Astrocyte of the spinal cord (primary cell): ENCODE measurements at regions not wholly inside any gene's neighbourhood (a gene's known extent, or its start where the extent isn't known, plus 50 kb on each side); places are given as distances from the start of the nearest gene placed in this dataset.

Experiments
- DNase-seq: peaks from one replicate; pipeline ENCODE4 v3.0.0; 2011; ENCODE audit warnings: low read depth, low spot score
- H3K4me3 ChIP-seq: 2 replicates; pipeline ENCODE4 v1.5.1; 2011; ENCODE audit warnings: low read depth, mild to moderate bottlenecking, low read length, moderate library complexity
- in situ Hi-C: cut with HindIII; loops from 2 replicates; pipeline ENCODE4 v1.10.0; 2017; ENCODE audit warnings: low sequenced_read_pairs
- TF ChIP-seq, protein P1 (sequence below): IDR thresholded peaks from 2 replicates; pipeline ENCODE4 v1.5.1; 2012; ENCODE audit warnings: low read depth, mild to moderate bottlenecking, low read length, inconsistent platforms

DNA sequence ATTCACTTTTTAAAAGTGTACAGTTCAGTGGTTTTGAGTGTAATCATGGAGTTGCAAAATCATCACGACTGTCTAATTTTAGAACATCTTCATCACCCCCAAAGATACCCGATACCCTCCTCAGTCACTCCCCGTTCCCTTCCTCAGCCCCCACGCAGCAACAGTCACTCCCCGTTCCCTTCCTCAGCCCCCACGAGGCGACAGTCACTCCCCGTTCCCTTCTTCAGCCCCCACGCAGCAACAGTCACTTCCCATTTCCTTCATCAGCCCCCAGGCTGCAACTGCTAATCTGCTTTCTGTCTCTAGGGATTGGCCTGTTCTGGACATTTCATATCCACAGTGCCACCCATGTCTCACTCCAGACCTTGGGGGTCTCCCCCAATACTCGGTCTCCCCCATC is 161.6 kb upstream of the PPP2R2D start:
- no peak overlapping the region for H3K4me3 ChIP-seq
- in situ Hi-C loops: no loop called here
- no peak for DNase-seq
- TF ChIP-seq, protein P1, sequence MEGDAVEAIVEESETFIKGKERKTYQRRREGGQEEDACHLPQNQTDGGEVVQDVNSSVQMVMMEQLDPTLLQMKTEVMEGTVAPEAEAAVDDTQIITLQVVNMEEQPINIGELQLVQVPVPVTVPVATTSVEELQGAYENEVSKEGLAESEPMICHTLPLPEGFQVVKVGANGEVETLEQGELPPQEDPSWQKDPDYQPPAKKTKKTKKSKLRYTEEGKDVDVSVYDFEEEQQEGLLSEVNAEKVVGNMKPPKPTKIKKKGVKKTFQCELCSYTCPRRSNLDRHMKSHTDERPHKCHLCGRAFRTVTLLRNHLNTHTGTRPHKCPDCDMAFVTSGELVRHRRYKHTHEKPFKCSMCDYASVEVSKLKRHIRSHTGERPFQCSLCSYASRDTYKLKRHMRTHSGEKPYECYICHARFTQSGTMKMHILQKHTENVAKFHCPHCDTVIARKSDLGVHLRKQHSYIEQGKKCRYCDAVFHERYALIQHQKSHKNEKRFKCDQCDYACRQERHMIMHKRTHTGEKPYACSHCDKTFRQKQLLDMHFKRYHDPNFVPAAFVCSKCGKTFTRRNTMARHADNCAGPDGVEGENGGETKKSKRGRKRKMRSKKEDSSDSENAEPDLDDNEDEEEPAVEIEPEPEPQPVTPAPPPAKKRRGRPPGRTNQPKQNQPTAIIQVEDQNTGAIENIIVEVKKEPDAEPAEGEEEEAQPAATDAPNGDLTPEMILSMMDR: no peak

DNA sequence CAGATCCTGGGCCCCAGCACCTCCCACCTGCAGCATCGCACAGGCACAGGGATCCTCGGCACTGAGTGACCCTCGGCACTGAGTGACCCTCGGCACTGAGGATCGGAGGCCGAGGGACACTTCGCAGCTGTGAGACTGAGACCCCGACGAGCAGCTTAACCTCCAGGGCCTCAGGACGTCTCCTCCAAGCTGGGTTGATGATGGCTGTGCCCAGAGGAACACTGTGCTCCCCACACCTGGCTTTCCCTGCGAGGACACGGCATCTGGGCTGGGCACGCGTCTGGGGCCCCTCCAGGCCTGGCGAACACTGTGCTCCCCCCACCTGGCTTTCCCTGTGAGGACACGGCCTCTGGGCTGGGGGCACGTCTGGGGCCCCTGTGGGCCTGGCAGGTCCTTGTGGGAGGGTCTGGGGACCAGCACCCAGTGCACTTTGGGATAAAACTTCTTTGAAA is 158.3 kb upstream of the PPP2R2D start:
- in situ Hi-C loops: no loop called here
- no peak for DNase-seq
- TF ChIP-seq, protein P1: no peak
- no peak overlapping the region for H3K4me3 ChIP-seq

DNA sequence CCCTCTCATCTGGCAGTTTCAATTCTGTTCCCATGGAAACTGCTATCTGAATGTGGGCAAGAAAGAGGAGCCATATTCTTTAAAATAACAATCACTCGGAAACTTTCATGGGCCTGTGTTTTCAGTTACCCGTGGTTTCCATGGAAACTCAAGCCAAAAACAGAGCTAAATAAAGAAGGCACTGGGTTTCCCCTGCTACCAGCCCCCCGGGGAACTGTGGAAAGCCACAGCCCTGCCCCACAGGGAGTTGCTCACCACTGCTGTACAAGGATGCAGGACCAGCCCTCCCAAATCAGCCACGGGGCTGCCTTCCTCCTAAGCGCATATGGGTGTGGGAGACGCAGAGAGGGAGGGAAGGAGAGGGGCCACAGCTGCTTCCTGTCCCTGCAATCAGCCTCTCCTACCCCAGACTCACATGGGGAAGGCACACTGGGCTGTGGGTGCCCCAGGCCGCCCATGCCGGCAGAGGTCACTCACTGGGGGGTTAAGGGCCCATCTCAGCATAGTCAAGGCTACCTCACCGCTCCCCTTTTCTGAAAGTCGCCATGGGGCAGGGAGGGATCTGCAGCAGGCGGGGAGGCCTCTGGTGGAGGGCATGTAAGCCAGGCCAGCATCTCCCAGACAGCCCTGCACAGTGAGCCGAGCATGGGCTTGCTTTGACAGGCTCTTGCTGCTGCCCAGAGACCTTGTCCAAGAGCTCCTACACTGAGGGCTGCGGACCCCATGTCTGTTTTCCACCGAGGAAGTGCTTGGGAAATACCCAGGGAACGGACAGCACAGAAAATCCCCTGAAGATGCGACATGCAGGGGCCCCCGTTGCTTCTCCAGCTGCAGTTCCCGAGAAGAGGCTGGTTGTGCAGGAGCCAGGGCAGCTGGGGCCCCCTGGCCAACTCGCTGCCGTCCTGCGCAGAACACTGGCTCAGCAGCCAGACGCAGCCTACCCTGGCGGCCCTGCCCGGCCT is 157.3 kb upstream of the PPP2R2D start:
- H3K4me3 ChIP-seq: no peak overlapping the region
- DNase-seq: no peak
- in situ Hi-C loops: no loop called here
- TF ChIP-seq, protein P1: no peak

DNA sequence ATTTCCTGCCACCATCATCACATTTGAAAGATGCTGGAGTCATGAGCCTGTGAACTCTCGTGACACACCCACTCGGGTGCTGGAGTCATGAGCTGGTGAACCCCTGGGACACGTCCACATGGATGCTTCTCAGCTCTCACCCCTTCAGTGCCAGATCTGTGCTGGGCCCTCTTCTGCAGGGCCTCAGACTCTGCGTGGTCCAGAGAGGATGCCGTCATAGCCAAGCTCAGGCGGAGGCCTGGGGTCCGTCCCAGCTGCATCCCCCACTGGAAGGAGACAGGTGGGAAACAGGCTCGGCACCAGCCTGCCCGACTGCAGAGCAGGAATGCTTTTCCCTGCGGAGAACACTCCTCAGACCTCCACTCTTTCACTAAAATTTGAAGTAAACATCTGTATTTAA is 156.5 kb upstream of the PPP2R2D start:
- in situ Hi-C loops: no loop called here
- H3K4me3 ChIP-seq: no peak overlapping the region
- TF ChIP-seq, protein P1: no peak
- DNase-seq: no peak

DNA sequence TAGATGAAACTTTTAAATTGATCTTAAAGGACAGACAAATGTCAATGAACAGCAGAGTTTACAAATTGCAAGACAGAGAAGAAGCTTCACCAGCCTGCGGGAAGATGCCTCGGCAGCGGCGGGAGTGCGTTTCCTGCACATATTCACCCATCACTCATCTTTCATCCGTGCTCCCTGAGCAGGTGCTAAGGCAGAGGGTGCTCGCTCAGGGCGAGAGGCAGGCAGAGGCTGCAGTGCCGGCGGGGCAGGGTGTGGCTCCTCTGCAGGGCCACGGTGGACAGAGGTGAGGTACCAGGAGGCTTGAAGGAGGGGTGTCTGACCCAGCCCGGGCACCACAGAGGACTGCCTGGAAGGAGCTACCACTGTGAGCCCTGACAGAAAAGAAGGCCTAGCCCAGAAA is 155.2 kb upstream of the PPP2R2D start:
- no peak for DNase-seq
- TF ChIP-seq, protein P1: no peak
- no peak overlapping the region for H3K4me3 ChIP-seq
- in situ Hi-C loops: no loop called here

DNA sequence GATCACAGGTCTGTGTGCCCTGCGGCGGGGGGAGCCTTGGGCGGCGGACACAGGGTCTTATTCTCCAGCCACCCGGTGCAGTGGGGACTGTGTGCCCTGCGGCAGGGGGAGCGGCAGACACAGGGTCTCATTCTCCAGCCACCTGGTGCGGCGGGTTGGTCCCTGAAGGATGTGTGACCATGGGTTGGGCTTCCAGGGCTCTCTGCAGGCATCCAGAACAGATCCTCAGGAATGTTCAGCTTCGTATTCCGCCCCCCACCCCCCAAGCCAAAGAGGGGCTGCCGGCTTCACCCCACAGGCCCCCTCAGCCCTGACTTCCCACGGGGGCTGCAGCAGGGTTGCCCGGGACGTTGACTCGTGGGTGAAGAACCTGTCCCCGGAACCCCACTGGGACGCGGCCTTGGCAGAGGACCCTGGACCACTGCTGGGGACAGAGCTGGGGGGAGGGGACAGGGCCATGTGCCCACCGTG is 154.5 kb upstream of the PPP2R2D start:
- no peak overlapping the region for H3K4me3 ChIP-seq
- TF ChIP-seq, protein P1: no peak
- DNase-seq: no peak
- in situ Hi-C loops: no loop called here
